ENCODE measurements at regions not wholly inside any gene's neighbourhood (a gene's known extent, or its start where the extent isn't known, plus 50 kb on each side); places are given as distances from the start of the nearest gene placed in this dataset.
"Not testable (repeated sequence)": the region's sequence is repeated elsewhere in the genome, so short reads cannot be mapped to it uniquely, and the experiment has no call there.

DNA sequence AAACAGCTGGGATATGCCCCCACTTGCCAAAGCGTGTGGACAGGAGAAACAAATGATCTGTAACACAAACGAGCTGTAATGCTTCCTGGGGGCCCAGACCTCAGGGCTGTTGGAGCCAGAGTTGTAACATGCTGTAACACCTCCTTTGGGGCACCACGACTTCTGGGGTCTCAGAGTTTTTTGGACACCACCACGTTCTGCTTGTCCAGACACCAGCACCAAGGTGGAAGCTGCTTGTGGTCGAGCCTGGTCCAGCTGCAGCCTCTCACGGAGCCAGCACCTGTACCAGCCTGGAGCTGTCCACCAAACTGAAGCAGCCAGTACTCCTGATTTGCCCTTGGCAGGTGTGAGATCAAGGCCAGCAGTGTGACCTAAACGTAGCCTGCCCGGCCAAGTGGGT is 879.4 kb downstream of the SLC6A15 start:
- H3K4me3 ChIP-seq, result no peak overlapping the region
- no peaks in the 10 kb centered on the region for H3K36me3 ChIP-seq
- no peaks in the 10 kb centered on the region for H3K9me3 ChIP-seq
- 86% methylated on average over 5 of the region's 8 CpGs for WGBS
- no peaks in the 10 kb centered on the region for H3K27me3 ChIP-seq
- no peak overlapping the region for H3K27ac ChIP-seq
- H3K4me1 ChIP-seq, result no peaks in the 10 kb centered on the region
- no peak for TF ChIP-seq POLR2AphosphoS5 (IDR thresholded peaks at IDR 0.05)
- TF ChIP-seq EP300 (IDR thresholded peaks at IDR 0.05), result no peak
- TF ChIP-seq POLR2A (IDR thresholded peaks at IDR 0.05), result no peak
- no peak for DNase-seq (ENCODE audit: low spot score in 2 of 2)

DNA sequence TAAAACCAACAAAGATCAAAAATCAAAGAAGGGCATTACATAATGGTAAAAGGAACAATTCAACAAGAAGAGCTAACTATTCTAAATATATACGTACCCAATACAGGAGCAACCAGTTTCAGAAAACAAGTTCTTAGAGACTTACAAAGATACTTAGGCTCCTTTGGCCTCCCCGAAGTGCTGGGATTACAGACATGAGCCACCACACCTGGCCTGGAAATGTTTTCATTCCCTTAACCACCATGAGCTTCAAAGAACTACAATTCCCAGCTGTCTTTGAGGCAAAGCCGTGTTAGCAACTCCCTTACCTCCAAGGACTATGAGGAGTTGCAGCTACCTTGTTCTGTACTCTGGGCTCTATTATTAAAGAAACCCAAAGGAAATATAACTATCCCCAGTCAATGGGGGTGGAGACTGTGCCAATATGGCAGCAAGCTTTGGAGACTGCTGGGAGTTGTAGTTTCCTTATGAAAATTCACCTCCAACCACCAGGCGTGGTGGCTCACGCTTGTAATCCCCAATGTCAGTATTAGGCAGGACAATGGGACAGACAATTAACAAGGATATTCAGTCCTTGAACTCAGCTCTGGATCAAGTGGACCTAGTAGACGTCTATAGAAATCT is 893.9 kb downstream of the SLC6A15 start:
- H3K36me3 ChIP-seq; DNase-seq (ENCODE audit: low spot score in 2 of 2); H3K4me1 ChIP-seq; H3K27ac ChIP-seq; H3K4me3 ChIP-seq; H3K9me3 ChIP-seq; H3K27me3 ChIP-seq: not testable (repeated sequence)
- WGBS, result 80% methylated on average over 6 of the region's 6 CpGs

DNA sequence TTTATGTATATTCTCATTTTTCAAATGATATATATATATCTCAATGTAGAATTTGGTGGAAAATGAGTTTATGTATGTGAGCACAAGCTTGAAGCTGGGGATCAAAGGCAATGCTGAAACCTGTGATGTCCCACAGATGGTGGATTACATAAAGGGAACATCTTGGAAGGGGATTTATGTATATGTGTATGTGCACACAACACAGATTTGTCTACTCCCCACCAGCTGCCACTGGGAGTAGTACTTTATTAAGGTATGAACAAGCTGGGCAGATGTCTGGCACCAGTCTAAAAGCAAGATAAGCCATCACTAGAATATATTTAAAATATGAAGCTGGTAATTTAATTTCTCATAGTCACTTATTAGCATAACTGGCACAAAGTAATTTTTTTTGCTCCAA is 895.6 kb downstream of the SLC6A15 start:
- Histone ChIP-seq H3K27ac (no peak overlapping the region), H3K27me3 (no peaks in the 10 kb centered on the region), H3K9me3 (no peaks in the 10 kb centered on the region), H3K4me1 (no peaks in the 10 kb centered on the region), H3K4me3 (no peak overlapping the region), H3K36me3 (no peaks in the 10 kb centered on the region)
- DNase-seq (ENCODE audit: low spot score in 2 of 2), result no peak
- TF ChIP-seq, protein P1, sequence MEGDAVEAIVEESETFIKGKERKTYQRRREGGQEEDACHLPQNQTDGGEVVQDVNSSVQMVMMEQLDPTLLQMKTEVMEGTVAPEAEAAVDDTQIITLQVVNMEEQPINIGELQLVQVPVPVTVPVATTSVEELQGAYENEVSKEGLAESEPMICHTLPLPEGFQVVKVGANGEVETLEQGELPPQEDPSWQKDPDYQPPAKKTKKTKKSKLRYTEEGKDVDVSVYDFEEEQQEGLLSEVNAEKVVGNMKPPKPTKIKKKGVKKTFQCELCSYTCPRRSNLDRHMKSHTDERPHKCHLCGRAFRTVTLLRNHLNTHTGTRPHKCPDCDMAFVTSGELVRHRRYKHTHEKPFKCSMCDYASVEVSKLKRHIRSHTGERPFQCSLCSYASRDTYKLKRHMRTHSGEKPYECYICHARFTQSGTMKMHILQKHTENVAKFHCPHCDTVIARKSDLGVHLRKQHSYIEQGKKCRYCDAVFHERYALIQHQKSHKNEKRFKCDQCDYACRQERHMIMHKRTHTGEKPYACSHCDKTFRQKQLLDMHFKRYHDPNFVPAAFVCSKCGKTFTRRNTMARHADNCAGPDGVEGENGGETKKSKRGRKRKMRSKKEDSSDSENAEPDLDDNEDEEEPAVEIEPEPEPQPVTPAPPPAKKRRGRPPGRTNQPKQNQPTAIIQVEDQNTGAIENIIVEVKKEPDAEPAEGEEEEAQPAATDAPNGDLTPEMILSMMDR (IDR thresholded peaks at IDR 0.05), result no peak
- TF ChIP-seq POLR2A (IDR thresholded peaks at IDR 0.05) (no peak), EP300 (IDR thresholded peaks at IDR 0.05) (no peak), POLR2AphosphoS5 (IDR thresholded peaks at IDR 0.05) (no peak)

DNA sequence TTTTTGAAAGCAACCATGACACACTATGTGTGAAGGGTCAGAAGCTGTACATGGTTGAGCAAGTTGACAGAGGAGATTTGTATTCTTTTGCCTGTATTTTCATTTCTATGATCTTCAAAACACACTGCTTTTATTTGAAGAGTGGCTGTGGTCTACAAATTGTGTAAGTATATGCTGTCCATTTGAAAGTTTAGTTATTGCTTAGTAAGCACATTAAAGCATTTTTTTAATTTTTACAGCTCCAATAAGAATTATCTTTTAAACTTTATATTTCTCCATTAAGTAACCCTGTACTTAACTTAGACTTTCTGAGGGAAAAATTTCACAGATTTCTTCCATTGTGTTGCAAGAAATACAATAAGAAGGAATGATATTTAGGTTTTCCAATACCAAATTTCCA is 915.2 kb downstream of the SLC6A15 start:
- no peak for DNase-seq (ENCODE audit: low spot score in 2 of 2)
- no peaks in the 10 kb centered on the region for H3K27me3 ChIP-seq
- H3K4me3 ChIP-seq, result no peak overlapping the region
- H3K4me1 ChIP-seq, result no peaks in the 10 kb centered on the region
- H3K9me3 ChIP-seq, result no peaks in the 10 kb centered on the region
- TF ChIP-seq, protein P1 (IDR thresholded peaks at IDR 0.05), result no peak
- no peak for TF ChIP-seq POLR2AphosphoS5 (IDR thresholded peaks at IDR 0.05)
- TF ChIP-seq EP300 (IDR thresholded peaks at IDR 0.05), result no peak
- no peak for TF ChIP-seq POLR2A (IDR thresholded peaks at IDR 0.05)
- H3K36me3 ChIP-seq, result no peaks in the 10 kb centered on the region
- H3K27ac ChIP-seq, result no peak overlapping the region

DNA sequence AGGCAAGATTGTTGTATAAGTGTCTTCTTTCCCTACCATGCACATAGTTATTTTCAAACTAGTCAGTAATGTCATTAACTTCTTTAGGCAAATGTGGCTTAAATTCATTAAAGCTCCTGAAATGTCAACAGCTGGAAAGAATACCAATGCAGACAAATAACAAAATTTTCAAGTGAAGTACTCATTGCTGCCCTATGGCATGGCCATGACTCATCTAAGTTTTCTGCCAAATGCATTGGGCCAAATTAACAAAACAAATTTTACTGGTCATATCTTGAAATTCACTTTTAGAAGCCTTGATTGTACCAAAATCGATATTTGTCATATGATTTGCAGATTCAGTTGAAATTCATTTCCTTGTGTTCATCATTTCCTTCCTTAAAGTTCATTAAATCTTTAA is 915.9 kb downstream of the SLC6A15 start:
- H3K27ac ChIP-seq, result no peak overlapping the region
- H3K4me3 ChIP-seq, result no peak overlapping the region
- no peak for DNase-seq (ENCODE audit: low spot score in 2 of 2)
- no peaks in the 10 kb centered on the region for H3K4me1 ChIP-seq
- H3K36me3 ChIP-seq, result no peaks in the 10 kb centered on the region
- H3K27me3 ChIP-seq, result no peaks in the 10 kb centered on the region
- WGBS, result 83% methylated on average over 1 of the region's 1 CpG
- no peaks in the 10 kb centered on the region for H3K9me3 ChIP-seq
- no peak for TF ChIP-seq POLR2A (IDR thresholded peaks at IDR 0.05)
- TF ChIP-seq POLR2AphosphoS5 (IDR thresholded peaks at IDR 0.05), result no peak
- TF ChIP-seq EP300 (IDR thresholded peaks at IDR 0.05), result no peak
- TF ChIP-seq, protein P1 (IDR thresholded peaks at IDR 0.05), result no peak

DNA sequence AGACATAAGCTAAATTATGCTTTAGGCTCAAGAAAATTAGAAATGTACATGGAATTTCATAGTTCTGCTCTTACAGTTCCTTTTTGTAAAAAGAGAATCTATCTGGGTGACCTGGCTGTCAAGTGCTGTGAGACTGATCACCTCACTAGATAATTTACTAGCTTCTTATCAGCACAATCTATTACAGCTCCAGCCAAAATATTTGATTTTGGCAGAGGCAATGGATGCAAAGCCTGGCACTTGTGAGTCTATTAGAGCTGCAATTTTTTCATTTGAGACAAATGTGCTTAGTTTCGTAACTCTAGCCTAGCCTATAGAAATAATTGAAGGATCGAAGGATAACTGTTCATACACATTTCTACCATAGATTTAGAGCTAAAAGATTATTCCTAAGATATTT is 927.5 kb downstream of the SLC6A15 start:
- Histone ChIP-seq H3K27ac (no peak overlapping the region), H3K4me3 (no peak overlapping the region), H3K4me1 (no peaks in the 10 kb centered on the region), H3K27me3 (no peaks in the 10 kb centered on the region), H3K36me3 (no peaks in the 10 kb centered on the region), H3K9me3 (no peaks in the 10 kb centered on the region)
- WGBS, result 52% methylated on average over 2 of the region's 2 CpGs
- DNase-seq (ENCODE audit: low spot score in 2 of 2), result no peak
- TF ChIP-seq, protein P1 (IDR thresholded peaks at IDR 0.05), result no peak
- no peak for TF ChIP-seq EP300 (IDR thresholded peaks at IDR 0.05)
- TF ChIP-seq POLR2AphosphoS5 (IDR thresholded peaks at IDR 0.05), result no peak
- TF ChIP-seq POLR2A (IDR thresholded peaks at IDR 0.05), result no peak
